Muscle of back (tissue), 3 donors: ENCODE measurements at regions not wholly inside any gene's neighbourhood (a gene's known extent, or its start where the extent isn't known, plus 50 kb on each side); places are given as distances from the start of the nearest gene placed in this dataset.
A peak's percentile ranks its signal among the peaks of the same experiment; 100 is the strongest.
"Not testable (repeated sequence)": the region's sequence is repeated elsewhere in the genome, so short reads cannot be mapped to it uniquely, and the experiment has no call there.

Experiments used
- DNase-seq, 3 donors: peaks; one replicate each; pipeline versions ENCODE4 v3.0.0 to v3.0.0-alpha.2; 2013

DNA sequence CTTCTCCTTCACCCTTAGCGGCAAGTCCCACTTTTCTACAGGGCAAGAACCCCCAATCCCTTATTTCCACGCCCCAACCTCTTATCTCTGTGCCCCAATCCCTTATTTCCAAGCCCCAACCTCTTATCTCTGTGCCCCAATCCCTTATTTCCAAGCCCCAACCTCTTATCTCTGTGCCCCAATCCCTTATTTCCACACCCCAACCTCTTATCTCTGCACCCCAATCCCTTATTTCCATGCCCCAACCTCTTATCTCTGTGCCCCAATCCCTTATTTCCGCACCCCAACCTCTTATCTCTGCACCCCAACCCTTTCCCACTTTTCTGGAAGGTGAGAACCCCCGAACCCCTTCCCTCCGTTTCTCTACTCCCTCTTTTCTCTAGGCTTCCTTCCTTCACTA is 116.1 kb upstream of the GJE1 start:
- DNase-seq, result not testable (repeated sequence)

- not testable (repeated sequence) for DNase-seq
Measured at GRCh38 chr6:142015463-142015862, 117.3 kb upstream of the GJE1 start.

DNA sequence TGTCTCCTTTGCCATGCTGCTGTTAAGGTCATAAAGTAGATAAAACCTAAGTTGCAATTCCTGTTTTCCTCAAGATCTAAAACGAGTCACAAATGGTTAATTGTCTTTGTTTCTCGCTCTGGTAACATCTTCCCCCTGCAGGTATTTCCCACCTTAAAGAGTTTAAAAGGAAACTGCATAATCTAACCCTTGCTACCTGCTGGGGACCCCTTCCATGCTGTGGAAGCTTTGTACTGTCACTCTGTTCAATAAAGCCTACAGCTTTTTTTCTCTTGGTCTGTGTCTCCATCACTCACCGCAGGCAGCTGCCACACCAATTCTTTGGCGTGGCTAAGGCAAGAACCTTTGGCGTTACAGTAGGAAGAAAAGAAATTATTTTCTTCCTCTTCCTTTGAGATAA is 117.7 kb upstream of the GJE1 start:
- no peak for DNase-seq

DNA sequence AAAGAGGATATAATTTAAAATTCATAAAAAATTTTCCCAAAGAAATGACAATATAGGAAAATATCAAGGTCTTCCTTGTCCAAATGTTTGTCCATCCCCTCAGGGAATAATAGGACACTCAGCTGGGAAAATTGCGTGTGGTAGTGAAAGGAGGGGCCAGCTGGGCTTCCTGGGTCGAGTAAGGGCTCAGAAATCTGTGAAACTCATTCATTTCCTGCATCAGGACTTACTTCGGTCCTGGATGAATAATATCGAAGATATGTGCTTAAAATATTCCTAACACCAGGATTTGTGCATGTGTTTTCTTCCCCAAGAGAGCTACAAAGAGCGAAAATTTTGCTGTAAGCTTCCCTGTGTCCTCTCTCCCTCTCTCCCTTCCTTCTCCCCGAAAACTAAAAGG is 118.2 kb upstream of the GJE1 start:
- DNase-seq, result peak in 2 of 3 donors; percentile 2 to 88

DNA sequence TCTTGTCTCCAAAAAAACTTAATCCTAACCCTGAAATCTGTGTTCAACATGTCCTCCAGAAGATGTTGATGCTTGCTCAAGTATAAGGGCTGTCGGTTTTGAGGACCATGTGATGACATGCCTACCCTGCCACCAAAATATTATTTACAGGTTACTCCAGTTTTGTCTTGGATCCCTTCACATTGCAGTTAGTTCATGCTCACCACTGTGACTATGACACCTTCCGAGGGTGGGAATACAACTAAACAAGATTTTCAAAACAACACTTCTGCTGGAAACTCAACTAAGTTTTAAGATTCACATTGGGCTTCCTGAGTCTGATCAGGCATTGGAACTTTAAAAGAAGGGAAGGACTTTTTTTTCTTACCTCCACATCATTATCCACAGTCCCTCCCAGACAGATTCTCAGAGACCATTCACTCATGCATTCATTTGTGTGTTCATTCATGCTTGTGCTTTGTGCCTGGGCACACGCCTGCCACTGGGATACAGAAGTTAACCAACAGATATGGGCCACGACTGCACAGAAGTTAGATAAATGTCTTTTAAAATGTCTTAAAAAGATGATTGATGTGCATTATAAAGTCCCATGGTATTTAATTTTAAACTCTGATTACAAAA is 118.7 kb upstream of the GJE1 start:
- DNase-seq, result no peak

GRCh38 chr6:142013287-142013686 is 119.4 kb upstream of the GJE1 start:
- DNase-seq, result peak in 1 of 3 donors; percentile 81

DNA sequence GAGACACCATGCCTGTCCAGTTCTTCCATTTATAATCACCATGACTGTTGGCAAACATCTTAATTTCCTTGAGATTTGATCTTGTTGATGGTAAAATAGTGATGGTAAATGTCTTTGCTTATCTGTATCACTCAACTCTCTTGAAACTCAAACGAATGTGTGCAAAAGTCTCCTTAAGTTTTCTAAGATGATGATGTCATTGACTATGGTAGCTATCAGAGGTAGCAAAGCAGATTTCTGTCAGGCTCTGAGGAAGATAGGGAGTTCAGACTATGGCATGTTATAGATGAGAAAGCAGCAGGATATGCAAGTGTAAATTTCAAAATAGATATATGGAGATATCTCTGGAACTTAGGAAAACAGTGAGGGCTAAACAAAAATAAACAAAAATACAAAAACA is 121.0 kb upstream of the GJE1 start:
- DNase-seq, result no peak

GRCh38 chr6:142011156-142011555 is 121.6 kb upstream of the GJE1 start:
- DNase-seq, result no peak

DNA sequence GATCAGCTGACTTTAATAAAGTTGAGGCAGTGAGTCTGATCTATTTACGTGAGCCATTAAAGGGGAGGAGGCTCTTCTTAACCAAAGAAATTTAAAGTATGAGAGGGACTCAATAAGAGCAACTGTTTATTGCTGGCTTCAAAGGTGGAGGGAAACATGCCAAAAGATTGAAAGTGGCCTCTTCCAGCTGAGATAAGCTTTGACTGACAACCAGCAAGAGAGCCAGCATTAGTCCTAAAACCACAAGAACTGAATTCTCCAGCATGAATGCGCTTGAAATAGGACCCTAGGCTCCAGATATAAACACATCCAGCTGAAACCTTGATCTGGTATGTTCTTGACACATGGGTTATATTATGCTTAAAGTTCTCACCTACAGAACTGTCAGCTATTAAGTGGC is 123.1 kb upstream of the GJE1 start:
- DNase-seq, result peak in 1 of 3 donors; percentile 79

DNA sequence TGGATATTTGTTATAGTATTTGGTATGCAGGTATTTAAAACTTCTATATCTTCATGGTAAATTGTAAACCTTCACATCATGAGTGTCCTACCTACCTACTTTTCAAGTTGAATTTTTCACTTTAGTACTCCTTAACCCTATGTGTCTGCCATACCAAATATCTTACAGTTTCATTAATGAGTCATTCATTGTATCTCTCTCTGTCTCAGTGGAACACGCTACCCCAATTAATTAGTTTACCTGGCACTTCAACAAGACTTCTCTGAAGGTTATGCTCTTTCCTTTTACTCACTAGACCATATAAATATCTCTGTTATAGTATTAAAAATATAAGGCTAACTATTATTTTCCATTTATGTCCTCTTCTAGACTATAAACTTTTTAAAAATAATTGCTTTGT is 123.9 kb upstream of the GJE1 start:
- DNase-seq, result no peak

GRCh38 chr6:142008016-142008735 is 124.5 kb upstream of the GJE1 start:
- no peak for DNase-seq

DNA sequence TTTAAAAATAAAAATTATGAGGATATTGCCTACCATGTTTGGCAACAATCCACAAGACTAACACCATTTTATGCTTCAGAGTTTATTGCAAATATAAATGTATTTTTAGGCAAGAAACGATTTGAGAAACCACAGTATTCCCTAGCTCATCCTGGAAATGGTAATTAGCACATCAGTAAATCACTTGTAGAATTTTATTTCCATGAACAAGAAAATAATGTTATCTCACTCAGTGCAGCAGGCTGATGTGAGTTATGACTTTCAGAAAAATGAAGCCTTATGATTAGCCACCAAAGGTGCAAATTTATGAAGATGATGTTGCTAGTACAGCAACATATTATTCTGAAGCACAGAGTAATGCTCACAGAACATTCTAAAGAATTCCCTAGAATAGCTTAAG is 127.7 kb upstream of the GJE1 start:
- no peak for DNase-seq

GRCh38 chr6:142002825-142003405 is 129.8 kb upstream of the GJE1 start:
- DNase-seq, result no peak

- DNase-seq, result no peak
Measured at GRCh38 chr6:141996823-141997222, 135.9 kb upstream of the GJE1 start.

GRCh38 chr6:141992109-141992508 is 140.6 kb upstream of the GJE1 start:
- DNase-seq, result no peak

- no peak for DNase-seq
Measured at GRCh38 chr6:141990840-141991239, 141.9 kb upstream of the GJE1 start.

- DNase-seq, result no peak
Measured at GRCh38 chr6:141989706-141989959, 143.1 kb upstream of the GJE1 start.

GRCh38 chr6:141988954-141989705 is 143.6 kb upstream of the GJE1 start:
- DNase-seq, result peak in 2 of 3 donors; percentile 7 to 50

- no peak for DNase-seq
Measured at GRCh38 chr6:141988327-141988726, 144.4 kb upstream of the GJE1 start.

DNA sequence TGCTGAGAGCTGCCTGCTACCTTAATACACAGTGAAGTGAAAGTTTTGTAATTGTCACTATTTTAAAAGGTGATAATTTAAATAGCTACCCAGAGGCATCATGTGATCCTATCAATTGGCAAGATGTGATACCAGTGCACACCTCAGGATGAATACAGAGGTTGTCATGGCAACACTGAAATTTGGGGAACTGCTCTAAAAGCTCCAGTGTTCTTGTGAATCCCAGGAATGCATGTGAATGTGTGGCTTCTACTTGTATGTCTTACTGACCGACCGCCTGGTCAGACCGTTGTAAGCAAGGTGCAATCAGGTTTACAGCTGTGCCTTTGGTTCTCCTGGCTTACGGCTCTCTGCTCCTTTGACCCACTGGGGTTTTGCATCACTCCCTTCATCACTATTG is 146.3 kb upstream of the GJE1 start:
- DNase-seq, result no peak

DNA sequence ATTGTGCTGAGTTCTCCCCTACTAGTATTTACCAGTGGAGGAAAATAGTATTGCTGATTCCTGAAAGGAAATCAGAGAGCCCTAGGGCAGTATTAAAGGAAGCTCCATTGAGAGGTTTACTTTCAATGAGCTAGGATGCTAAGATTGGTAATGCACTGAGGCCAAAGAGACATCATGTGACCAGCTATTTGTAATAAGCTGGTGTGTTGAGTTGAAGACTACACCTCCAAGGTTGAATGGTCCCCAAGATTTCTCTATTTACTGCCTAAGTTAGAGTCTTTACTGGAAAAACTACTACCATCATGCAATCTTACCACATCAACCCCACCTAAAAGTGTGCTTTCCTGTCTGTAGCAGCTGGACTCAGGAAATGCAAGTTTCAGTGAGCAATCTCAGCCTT is 151.5 kb upstream of the GJE1 start:
- no peak for DNase-seq

DNA sequence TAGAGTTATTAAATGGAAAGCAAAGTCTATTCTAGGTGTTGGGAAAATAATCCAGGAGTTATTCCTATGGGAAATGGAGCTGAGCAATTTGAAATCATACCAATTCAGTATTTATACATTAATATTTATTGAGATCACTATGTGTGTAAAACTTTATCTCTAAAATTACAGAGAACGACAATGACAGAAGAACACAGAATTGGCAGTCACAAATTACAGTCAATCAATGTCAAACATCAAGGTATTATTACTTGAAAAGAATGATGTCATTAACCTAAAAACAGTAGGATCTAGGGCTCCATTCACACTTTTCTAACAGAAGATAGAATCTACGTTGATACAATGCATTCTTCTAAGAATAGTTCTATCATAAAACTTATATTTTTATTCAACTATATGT is 154.9 kb upstream of the GJE1 start:
- no peak for DNase-seq

DNA sequence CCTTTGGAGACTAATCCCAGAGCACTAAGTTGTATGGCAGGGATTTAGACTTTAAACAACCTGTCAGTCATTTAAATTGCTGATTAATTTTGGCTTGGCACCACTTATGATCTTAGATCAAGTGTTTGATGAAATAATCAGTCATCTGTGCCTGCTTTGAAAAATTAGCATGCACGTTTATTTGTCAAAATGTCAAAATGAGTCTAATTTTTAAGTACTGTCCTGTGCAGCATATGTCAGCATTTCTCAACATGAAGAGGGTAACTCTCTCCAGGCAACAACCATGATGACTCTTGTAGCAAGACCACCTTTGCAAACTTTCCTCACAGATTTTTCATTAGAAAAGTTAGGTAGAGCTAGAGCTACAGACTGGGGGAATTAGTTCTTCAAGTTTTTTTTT is 155.7 kb upstream of the GJE1 start:
- no peak for DNase-seq
